ENCODE measurements at regions not wholly inside any gene's neighbourhood (a gene's known extent, or its start where the extent isn't known, plus 50 kb on each side); places are given as distances from the start of the nearest gene placed in this dataset.

DNA sequence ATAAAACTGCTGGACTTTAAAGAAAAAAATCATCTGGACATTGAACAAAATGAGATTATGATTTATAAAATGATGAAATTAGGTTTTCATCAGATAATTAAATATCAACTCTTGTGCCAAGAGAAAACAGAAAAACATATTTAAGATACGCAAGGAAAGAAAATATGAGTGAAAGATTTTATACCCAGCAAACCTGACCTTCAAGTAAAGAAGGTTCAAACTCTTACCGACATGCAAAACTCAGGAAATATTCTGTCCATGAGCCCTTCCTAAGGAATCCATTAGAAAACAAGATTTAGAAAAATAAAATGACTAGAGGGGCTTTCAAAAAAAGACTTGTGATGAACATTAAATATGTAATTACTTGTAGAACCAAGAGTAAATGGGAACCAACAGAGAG lies 257.2 kb upstream of the ARID1B start:
- H3K9me2 ChIP-seq (ENCODE audit: insufficient read depth, low read length): no peaks in the 10 kb centered on the region
- H4K20me1 ChIP-seq (ENCODE audit: insufficient read depth, low read length): no peaks in the 10 kb centered on the region
- H3K4me2 ChIP-seq (ENCODE audit: low read length): no peak overlapping the region
- H3K27ac ChIP-seq (ENCODE audit: low read depth, low read length, poor library complexity, severe bottlenecking): no peak overlapping the region
- H3K36me3 ChIP-seq (ENCODE audit: insufficient read depth, low read length): no peaks in the 10 kb centered on the region
- CTCF ChIA-PET (ENCODE audit: unreplicated experiment): no interaction called here
- TF ChIP-seq, protein P1, sequence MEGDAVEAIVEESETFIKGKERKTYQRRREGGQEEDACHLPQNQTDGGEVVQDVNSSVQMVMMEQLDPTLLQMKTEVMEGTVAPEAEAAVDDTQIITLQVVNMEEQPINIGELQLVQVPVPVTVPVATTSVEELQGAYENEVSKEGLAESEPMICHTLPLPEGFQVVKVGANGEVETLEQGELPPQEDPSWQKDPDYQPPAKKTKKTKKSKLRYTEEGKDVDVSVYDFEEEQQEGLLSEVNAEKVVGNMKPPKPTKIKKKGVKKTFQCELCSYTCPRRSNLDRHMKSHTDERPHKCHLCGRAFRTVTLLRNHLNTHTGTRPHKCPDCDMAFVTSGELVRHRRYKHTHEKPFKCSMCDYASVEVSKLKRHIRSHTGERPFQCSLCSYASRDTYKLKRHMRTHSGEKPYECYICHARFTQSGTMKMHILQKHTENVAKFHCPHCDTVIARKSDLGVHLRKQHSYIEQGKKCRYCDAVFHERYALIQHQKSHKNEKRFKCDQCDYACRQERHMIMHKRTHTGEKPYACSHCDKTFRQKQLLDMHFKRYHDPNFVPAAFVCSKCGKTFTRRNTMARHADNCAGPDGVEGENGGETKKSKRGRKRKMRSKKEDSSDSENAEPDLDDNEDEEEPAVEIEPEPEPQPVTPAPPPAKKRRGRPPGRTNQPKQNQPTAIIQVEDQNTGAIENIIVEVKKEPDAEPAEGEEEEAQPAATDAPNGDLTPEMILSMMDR (conservative IDR thresholded peaks at IDR 0.05; ENCODE audit: low read length): no peak
- no peak for TF ChIP-seq EZH2phosphoT487 (IDR thresholded peaks at IDR 0.05; ENCODE audit: borderline replicate concordance, low read depth, low read length)
- BruUV-seq (replicated peaks): no TSS peak
- no peaks in the 10 kb centered on the region for H3K79me2 ChIP-seq (ENCODE audit: insufficient read depth, low read depth, low read length)
- peaks cover 11% of the 10 kb centered on the region; the same call in 1 of the 2 replicates for H3K9me3 ChIP-seq (ENCODE audit: low read length)
- intact Hi-C loops (cut with micrococcal nuclease; ENCODE audit: unreplicated experiment): no loop called here
- no peak for DNase-seq (ENCODE audit: low spot score)
- no peak overlapping the region for H3K4me3 ChIP-seq (ENCODE audit: low read depth, low read length, poor library complexity, severe bottlenecking)
- no peak overlapping the region for H2AFZ ChIP-seq (ENCODE audit: low read length)
- H3K4me1 ChIP-seq (ENCODE audit: insufficient read depth, low read length, poor library complexity, severe bottlenecking): no peaks in the 10 kb centered on the region
- POLR2A ChIA-PET: interaction anchor here (0.7 to 1.1 kb wide), 4 partner anchors 16 to 755 kb away, joined by 4 to 7 read pairs (median 6); no protein-coding TSS in a partner anchor

GRCh38 chr6:156517088-156517487 lies 260.1 kb upstream of the ARID1B start:
- BruUV-seq (replicated peaks): no TSS peak
- CTCF ChIA-PET (ENCODE audit: unreplicated experiment): no interaction called here
- no peak for TF ChIP-seq EZH2phosphoT487 (IDR thresholded peaks at IDR 0.05; ENCODE audit: borderline replicate concordance, low read depth, low read length)
- TF ChIP-seq, protein P1 (conservative IDR thresholded peaks at IDR 0.05; ENCODE audit: low read length): no peak

GRCh38 chr6:156515242-156515641 lies 261.9 kb upstream of the ARID1B start:
- Histone ChIP-seq H3K4me1 (ENCODE audit: insufficient read depth, low read length, poor library complexity, severe bottlenecking) (no peaks in the 10 kb centered on the region), H3K27ac (ENCODE audit: low read depth, low read length, poor library complexity, severe bottlenecking) (no peak overlapping the region), H3K36me3 (ENCODE audit: insufficient read depth, low read length) (no peaks in the 10 kb centered on the region), H3K4me2 (ENCODE audit: low read length) (no peak overlapping the region), H3K9me3 (ENCODE audit: low read length) (peaks cover 6% of the 10 kb centered on the region; the same call in 1 of the 2 replicates), H3K4me3 (ENCODE audit: low read depth, low read length, poor library complexity, severe bottlenecking) (no peak overlapping the region), H3K9me2 (ENCODE audit: insufficient read depth, low read length) (no peaks in the 10 kb centered on the region), H3K79me2 (ENCODE audit: insufficient read depth, low read depth, low read length) (no peaks in the 10 kb centered on the region), H4K20me1 (ENCODE audit: insufficient read depth, low read length) (no peaks in the 10 kb centered on the region), H2AFZ (ENCODE audit: low read length) (no peak overlapping the region)
- DNase-seq (ENCODE audit: low spot score): no peak
- intact Hi-C loops (cut with micrococcal nuclease; ENCODE audit: unreplicated experiment): no loop called here
- ChIA-PET POLR2A (interaction anchor here (1.0 kb wide), 2 partner anchors 10 to 119 kb away, joined by 3 read pairs; no protein-coding TSS in a partner anchor), CTCF (ENCODE audit: unreplicated experiment) (no interaction called here)
- TF ChIP-seq, protein P1 (conservative IDR thresholded peaks at IDR 0.05; ENCODE audit: low read length): no peak
- no peak for TF ChIP-seq EZH2phosphoT487 (IDR thresholded peaks at IDR 0.05; ENCODE audit: borderline replicate concordance, low read depth, low read length)
- no TSS peak for BruUV-seq (replicated peaks)

More at GRCh38 chr6:156517088-156517487, 260.1 kb upstream of the ARID1B start:
- H3K4me3 ChIP-seq (ENCODE audit: low read depth, low read length, poor library complexity, severe bottlenecking): no peak overlapping the region
- DNase-seq (ENCODE audit: low spot score): no peak
- H3K79me2 ChIP-seq (ENCODE audit: insufficient read depth, low read depth, low read length): no peaks in the 10 kb centered on the region
- H3K9me3 ChIP-seq (ENCODE audit: low read length): peaks cover 11% of the 10 kb centered on the region; the same call in 1 of the 2 replicates
- no peaks in the 10 kb centered on the region for H3K9me2 ChIP-seq (ENCODE audit: insufficient read depth, low read length)
- H3K27ac ChIP-seq (ENCODE audit: low read depth, low read length, poor library complexity, severe bottlenecking): no peak overlapping the region
- H3K4me2 ChIP-seq (ENCODE audit: low read length): no peak overlapping the region
- no peaks in the 10 kb centered on the region for H3K36me3 ChIP-seq (ENCODE audit: insufficient read depth, low read length)
- no peaks in the 10 kb centered on the region for H3K4me1 ChIP-seq (ENCODE audit: insufficient read depth, low read length, poor library complexity, severe bottlenecking)
- intact Hi-C loops (cut with micrococcal nuclease; ENCODE audit: unreplicated experiment): no loop called here
- POLR2A ChIA-PET: interaction anchor here (0.7 kb wide), 1 partner anchor 137 kb away, joined by 3 read pairs; no protein-coding TSS in a partner anchor
- no peak overlapping the region for H2AFZ ChIP-seq (ENCODE audit: low read length)
- no peaks in the 10 kb centered on the region for H4K20me1 ChIP-seq (ENCODE audit: insufficient read depth, low read length)

All from OCI-LY7 (cell line).